Caki2 (cell line): ENCODE measurements at regions not wholly inside any gene's neighbourhood (a gene's known extent, or its start where the extent isn't known, plus 50 kb on each side); places are given as distances from the start of the nearest gene placed in this dataset.
"Not testable (repeated sequence)": the region's sequence is repeated elsewhere in the genome, so short reads cannot be mapped to it uniquely, and the experiment has no call there.

Experiments
- DNase-seq: peaks from one replicate; pipeline ENCODE4 v3.0.0-alpha.2; 2015; ENCODE audit warnings: low read depth
- in situ Hi-C: cut with HindIII; loops from 2 replicates; pipeline ENCODE4 v1.10.0; 2016; ENCODE audit warnings: low sequenced_read_pairs, low pct_unique_long_range_greater_than_20kb, mixed read lengths

GRCh38 chr1:203559523-203559922 is 65.6 kb downstream of the OPTC start:
- DNase-seq = no peak
- in situ Hi-C loops = no loop called here

GRCh38 chr1:203561761-203562160 is 64.9 kb upstream of the ATP2B4 start:
- DNase-seq, in situ Hi-C loops: not testable (repeated sequence)

- DNase-seq = no peak
- in situ Hi-C loops = no loop called here
Observed at GRCh38 chr1:203563291-203563690, 63.3 kb upstream of the ATP2B4 start.

- no peak for DNase-seq
- in situ Hi-C loops = no loop called here
Observed at GRCh38 chr1:203564024-203564423, 62.6 kb upstream of the ATP2B4 start.

- no peak for DNase-seq
- in situ Hi-C loops = no loop called here
Observed at GRCh38 chr1:203565049-203565448, 61.6 kb upstream of the ATP2B4 start.

- DNase-seq = no peak
- in situ Hi-C loops = no loop called here
Observed at GRCh38 chr1:203565981-203566380, 60.7 kb upstream of the ATP2B4 start.

GRCh38 chr1:203566966-203567365 is 59.7 kb upstream of the ATP2B4 start:
- DNase-seq, in situ Hi-C loops: not testable (repeated sequence)

GRCh38 chr1:203567596-203567995 is 59.0 kb upstream of the ATP2B4 start:
- no peak for DNase-seq
- in situ Hi-C loops = no loop called here

- in situ Hi-C loops = no loop called here
- peak; percentile 69 for DNase-seq
Observed at GRCh38 chr1:203569490-203570318, 56.9 kb upstream of the ATP2B4 start.

- in situ Hi-C loops = no loop called here
- peak; percentile 61 for DNase-seq
Observed at GRCh38 chr1:203570805-203571204, 55.8 kb upstream of the ATP2B4 start.

- in situ Hi-C loops = no loop called here
- no peak for DNase-seq
Observed at GRCh38 chr1:203571661-203572060, 55.0 kb upstream of the ATP2B4 start.

GRCh38 chr1:203572134-203572625 is 54.5 kb upstream of the ATP2B4 start:
- DNase-seq = no peak
- in situ Hi-C loops = no loop called here

GRCh38 chr1:203573730-203574129 is 52.9 kb upstream of the ATP2B4 start:
- in situ Hi-C loops = no loop called here
- no peak for DNase-seq
